MM.1S (cell line): ENCODE measurements at regions not wholly inside any gene's neighbourhood (a gene's known extent, or its start where the extent isn't known, plus 50 kb on each side); places are given as distances from the start of the nearest gene placed in this dataset.

Experiments
- DNase-seq: peaks from one replicate; pipeline ENCODE4 v3.0.0-alpha.2; 2015
- H2AFZ ChIP-seq: fragments of 300-600 bp; sonication (generic); 2 replicates; pipeline ENCODE4 v1.6.0; 2016; ENCODE audit warnings: antibody characterized with exemption, low read length
- H3F3A ChIP-seq: fragments of 300-600 bp; sonication (generic); 2 replicates; pipeline ENCODE4 v1.6.1; 2016; ENCODE audit warnings: mild to moderate bottlenecking, antibody characterized with exemption, low read length, moderate library complexity, mixed read lengths; ENCODE audit not compliant: insufficient read depth
- H3K27ac ChIP-seq: fragments of 300-600 bp; sonication (generic); 2 replicates; pipeline ENCODE4 v1.5.1; 2016; ENCODE audit warnings: mild to moderate bottlenecking, low read length
- H3K27me3 ChIP-seq: fragments of 300-600 bp; sonication (generic); replicated peaks from 2 replicates; pipeline ENCODE4 v1.6.0; 2016; ENCODE audit warnings: low read length; ENCODE audit not compliant: insufficient read depth
- H3K36me3 ChIP-seq: fragments of 300-600 bp; sonication (generic); replicated peaks from 2 replicates; pipeline ENCODE4 v1.6.1; 2016; ENCODE audit warnings: mild to moderate bottlenecking, low read length, mixed read lengths; ENCODE audit not compliant: insufficient read depth
- H3K4me1 ChIP-seq: fragments of 300-600 bp; sonication (generic); 2 replicates; pipeline ENCODE4 v1.6.1; 2016; ENCODE audit warnings: low read length, mixed read lengths
- H3K4me2 ChIP-seq: fragments of 300-600 bp; sonication (generic); 2 replicates; pipeline ENCODE4 v1.6.0; 2016; ENCODE audit warnings: low read depth, low read length
- H3K4me3 ChIP-seq: fragments of 300-600 bp; sonication (generic); 2 replicates; pipeline ENCODE4 v1.5.1; 2016; ENCODE audit warnings: low read length, mixed read lengths
- H3K79me2 ChIP-seq: fragments of 300-600 bp; sonication (generic); 2 replicates; pipeline ENCODE4 v1.6.1; 2016; ENCODE audit warnings: mixed run types, low read length, mixed read lengths
- H3K9ac ChIP-seq: fragments of 300-600 bp; sonication (generic); 2 replicates; pipeline ENCODE4 v1.6.1; 2016; ENCODE audit warnings: low read length, mixed read lengths
- H3K9me2 ChIP-seq: fragments of 300-600 bp; sonication (generic); replicated peaks from 2 replicates; pipeline ENCODE4 v1.6.1; 2016; ENCODE audit warnings: mild to moderate bottlenecking, low read length, mixed read lengths; ENCODE audit not compliant: insufficient read depth
- H3K9me3 ChIP-seq: fragments of 300-600 bp; sonication (generic); replicated peaks from 2 replicates; pipeline ENCODE4 v1.6.1; 2016; ENCODE audit warnings: mild to moderate bottlenecking, low read length, mixed read lengths; ENCODE audit not compliant: insufficient read depth
- H4K20me1 ChIP-seq: fragments of 300-600 bp; sonication (generic); 2 replicates; pipeline ENCODE4 v1.6.1; 2016; ENCODE audit warnings: mild to moderate bottlenecking, low read length, moderate library complexity, mixed read lengths; ENCODE audit not compliant: insufficient read depth
- EZH2 ChIP-seq: fragments of 300-600 bp; sonication (generic); optimal IDR thresholded peaks from 2 replicates; pipeline ENCODE3; 2017; ENCODE audit warnings: low read depth, mild to moderate bottlenecking, antibody characterized with exemption, low read length, mixed read lengths
- EZH2phosphoT487 ChIP-seq: fragments of 300-600 bp; sonication (generic); IDR thresholded peaks from 2 replicates; pipeline ENCODE4 v1.6.1; 2018; ENCODE audit warnings: antibody characterized with exemption, low read length
- TF ChIP-seq, protein P1 (sequence below): fragments of 300-600 bp; sonication (generic); IDR thresholded peaks from 2 replicates; pipeline ENCODE4 v1.5.1; 2016; ENCODE audit warnings: antibody characterized with exemption, low read length, mixed read lengths

DNA sequence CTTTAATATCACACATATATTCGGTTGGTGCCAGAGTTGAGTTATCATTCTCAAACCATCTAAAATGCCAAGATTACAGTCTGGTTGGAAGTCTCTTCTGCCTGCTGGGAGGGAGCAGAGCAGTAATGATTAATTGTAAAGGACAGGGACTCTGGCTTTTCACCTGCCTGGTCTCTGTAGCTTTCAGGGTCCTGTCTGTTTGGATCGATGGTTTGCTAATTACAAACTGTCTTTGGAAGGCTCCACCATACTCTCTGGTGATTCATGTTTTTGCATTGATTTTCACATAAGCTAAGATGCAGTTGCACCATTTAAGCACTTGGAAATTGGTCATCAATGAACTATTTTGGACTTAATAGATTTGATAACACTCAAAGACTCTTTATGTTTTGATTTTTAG is 350.4 kb upstream of the SATB1 start:
- TF ChIP-seq EZH2 (no peak), EZH2phosphoT487 (no peak)
- TF ChIP-seq, protein P1, sequence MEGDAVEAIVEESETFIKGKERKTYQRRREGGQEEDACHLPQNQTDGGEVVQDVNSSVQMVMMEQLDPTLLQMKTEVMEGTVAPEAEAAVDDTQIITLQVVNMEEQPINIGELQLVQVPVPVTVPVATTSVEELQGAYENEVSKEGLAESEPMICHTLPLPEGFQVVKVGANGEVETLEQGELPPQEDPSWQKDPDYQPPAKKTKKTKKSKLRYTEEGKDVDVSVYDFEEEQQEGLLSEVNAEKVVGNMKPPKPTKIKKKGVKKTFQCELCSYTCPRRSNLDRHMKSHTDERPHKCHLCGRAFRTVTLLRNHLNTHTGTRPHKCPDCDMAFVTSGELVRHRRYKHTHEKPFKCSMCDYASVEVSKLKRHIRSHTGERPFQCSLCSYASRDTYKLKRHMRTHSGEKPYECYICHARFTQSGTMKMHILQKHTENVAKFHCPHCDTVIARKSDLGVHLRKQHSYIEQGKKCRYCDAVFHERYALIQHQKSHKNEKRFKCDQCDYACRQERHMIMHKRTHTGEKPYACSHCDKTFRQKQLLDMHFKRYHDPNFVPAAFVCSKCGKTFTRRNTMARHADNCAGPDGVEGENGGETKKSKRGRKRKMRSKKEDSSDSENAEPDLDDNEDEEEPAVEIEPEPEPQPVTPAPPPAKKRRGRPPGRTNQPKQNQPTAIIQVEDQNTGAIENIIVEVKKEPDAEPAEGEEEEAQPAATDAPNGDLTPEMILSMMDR = no peak
- Histone ChIP-seq H3K9me2 (no peaks in the 10 kb centered on the region), H4K20me1 (no peaks in the 10 kb centered on the region), H3K36me3 (no peaks in the 10 kb centered on the region), H3K4me3 (no peak overlapping the region), H3K9ac (no peak overlapping the region), H3K27me3 (peaks cover 37% of the 10 kb centered on the region), H3K4me2 (no peak overlapping the region), H3F3A (peaks cover 2% of the 10 kb centered on the region; the same call in 1 of the 2 replicates), H3K79me2 (no peaks in the 10 kb centered on the region), H3K4me1 (peaks cover 12% of the 10 kb centered on the region), H3K9me3 (no peaks in the 10 kb centered on the region), H3K27ac (no peak overlapping the region), H2AFZ (no peak overlapping the region)
- no peak for DNase-seq

DNA sequence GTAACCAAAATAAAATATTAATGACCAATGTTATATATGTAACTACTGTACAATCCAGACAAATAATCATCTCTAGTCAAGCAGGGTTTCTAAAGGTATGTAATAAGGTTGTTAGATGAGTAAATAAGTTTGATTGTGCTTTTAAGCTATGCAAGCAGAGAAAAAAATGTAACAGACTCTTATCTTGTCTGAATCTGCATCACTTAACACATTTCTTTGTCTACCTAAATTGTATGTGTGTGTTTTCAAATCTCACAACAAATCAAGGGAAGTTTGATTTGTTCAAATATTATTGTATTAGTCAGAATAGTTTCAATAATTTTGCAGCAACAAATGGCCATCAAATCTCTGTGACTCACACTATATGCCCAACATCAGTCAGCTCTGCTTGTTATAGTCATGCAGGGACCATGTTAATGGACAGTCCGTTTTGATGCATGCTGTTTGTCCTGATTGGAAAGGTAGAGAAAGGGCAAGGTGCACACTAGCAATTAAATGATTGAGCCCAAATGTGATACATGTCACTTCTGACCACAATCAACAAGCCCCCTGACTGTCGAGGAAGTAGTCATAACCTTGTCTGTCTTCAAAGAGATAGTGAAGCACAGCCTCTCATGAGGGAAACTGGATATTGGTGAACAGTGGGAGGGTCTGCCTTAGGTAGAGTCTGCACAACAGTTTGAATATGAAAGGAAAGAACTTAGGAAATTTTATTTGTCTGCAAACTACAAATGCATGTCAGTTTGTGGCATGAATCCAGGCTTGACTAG is 349.4 kb upstream of the SATB1 start:
- DNase-seq = no peak
- Histone ChIP-seq H3F3A (peaks cover 3% of the 10 kb centered on the region; the same call in 1 of the 2 replicates), H4K20me1 (no peaks in the 10 kb centered on the region), H3K27me3 (peaks cover 45% of the 10 kb centered on the region), H3K4me3 (no peak overlapping the region), H3K9me2 (no peaks in the 10 kb centered on the region), H3K4me2 (no peak overlapping the region), H3K9me3 (no peaks in the 10 kb centered on the region), H3K27ac (no peak overlapping the region), H2AFZ (no peak overlapping the region), H3K79me2 (no peaks in the 10 kb centered on the region), H3K36me3 (no peaks in the 10 kb centered on the region), H3K4me1 (peaks cover 16% of the 10 kb centered on the region), H3K9ac (no peak overlapping the region)
- TF ChIP-seq, protein P1 = no peak
- TF ChIP-seq EZH2phosphoT487 (no peak), EZH2 (no peak)

DNA sequence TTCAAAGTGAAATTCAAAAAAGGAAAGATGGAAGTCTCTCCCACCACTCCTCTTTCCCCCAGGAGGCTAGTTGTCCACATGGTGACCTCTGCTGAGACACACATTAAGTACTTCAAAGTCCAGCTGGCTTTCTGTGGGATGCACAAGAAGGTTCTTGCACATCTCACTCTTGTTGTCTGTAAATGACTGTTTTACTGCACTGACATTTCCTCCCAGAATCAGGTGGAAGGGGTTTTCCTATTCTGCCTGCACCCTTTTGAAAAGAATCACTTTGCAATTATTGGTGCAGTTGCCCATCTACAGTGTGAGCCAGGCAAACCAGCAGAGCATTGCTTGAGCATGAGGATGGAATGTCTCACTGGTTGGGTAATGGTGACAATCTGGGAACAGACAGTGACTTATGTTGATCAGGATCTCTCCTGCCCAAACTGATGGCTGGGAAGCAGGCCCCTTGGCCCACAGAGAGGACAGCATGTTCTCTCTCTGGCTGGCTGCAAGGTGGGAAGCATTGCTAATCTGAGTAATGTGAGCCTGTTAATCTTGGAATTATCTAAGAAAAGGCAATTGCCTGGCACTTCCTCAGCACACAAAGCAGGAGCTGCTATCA is 347.7 kb upstream of the SATB1 start:
- Histone ChIP-seq H3K4me2 (no peak overlapping the region), H3K4me1 (peaks cover 16% of the 10 kb centered on the region), H3K79me2 (no peaks in the 10 kb centered on the region), H4K20me1 (no peaks in the 10 kb centered on the region), H3K27me3 (peaks cover 57% of the 10 kb centered on the region), H3F3A (peaks cover 3% of the 10 kb centered on the region; the same call in 1 of the 2 replicates), H3K4me3 (no peak overlapping the region), H3K9me2 (no peaks in the 10 kb centered on the region), H3K9me3 (no peaks in the 10 kb centered on the region), H3K27ac (no peak overlapping the region), H2AFZ (no peak overlapping the region), H3K9ac (no peak overlapping the region), H3K36me3 (no peaks in the 10 kb centered on the region)
- no peak for DNase-seq
- TF ChIP-seq, protein P1 = no peak
- TF ChIP-seq EZH2phosphoT487 = no peak
- TF ChIP-seq EZH2 = no peak
